Activated CD4-positive, alpha-beta T cell treated with anti-CD3 and anti-CD28 coated beads for 24 hours (primary cell): ENCODE measurements at regions not wholly inside any gene's neighbourhood (a gene's known extent, or its start where the extent isn't known, plus 50 kb on each side); places are given as distances from the start of the nearest gene placed in this dataset.

Experiments used
- DNase-seq, 2 donors: peaks; one replicate each; pipeline ENCODE4 v3.0.0-alpha.2; 2020; ENCODE audit warnings: low read depth in 2 of 2

GRCh38 chr17:81345228-81346089 is 49.8 kb upstream of the BAHCC1 start:
- DNase-seq = peak in 1 of 2 donors; percentile 44
